H54 (cell line): ENCODE measurements at regions not wholly inside any gene's neighbourhood (a gene's known extent, or its start where the extent isn't known, plus 50 kb on each side); places are given as distances from the start of the nearest gene placed in this dataset.

Experiments
- DNase-seq: peaks from one replicate; pipeline ENCODE4 v3.0.0; 2011; ENCODE audit warnings: low spot score, mixed read lengths; ENCODE audit not compliant: insufficient read length
- FAIRE-seq: peaks from 3 replicates; lab custom pipeline; 2011; peaks lifted over from hg19 to GRCh38; lab: Jason Lieb, UNC
- POLR2A ChIP-seq: IDR thresholded peaks from 2 replicates; pipeline ENCODE4 v1.6.1; 2011; ENCODE audit warnings: low read depth, mild to moderate bottlenecking, low read length

DNA sequence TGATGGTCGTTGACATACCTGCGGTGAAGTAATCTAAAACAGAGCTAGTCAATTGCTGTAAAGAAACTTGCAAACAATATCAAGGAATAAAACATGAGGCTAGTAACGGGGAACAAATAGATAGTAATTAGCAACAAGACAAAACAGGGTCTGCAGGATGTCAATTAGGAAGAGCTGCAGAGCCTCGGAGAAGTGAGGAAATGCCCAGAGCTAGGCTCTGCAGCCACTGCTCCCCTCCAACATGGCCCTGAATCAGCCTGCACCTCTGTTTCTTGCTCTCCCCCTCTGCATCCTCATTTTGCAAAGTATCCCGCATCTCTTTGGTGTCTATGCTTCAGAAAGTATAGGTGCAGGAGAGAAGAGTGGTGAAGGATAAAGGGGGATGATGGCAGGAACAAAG, 507.4 kb upstream of the FAT3 start:
- FAIRE-seq (no peak), DNase-seq (no peak)
- no peak for TF ChIP-seq POLR2A

- FAIRE-seq (no peak), DNase-seq (no peak)
- no peak for TF ChIP-seq POLR2A
Observed at GRCh38 chr11:91707652-91708482, 516.8 kb upstream of the FAT3 start.

GRCh38 chr11:91703042-91703441, 521.6 kb upstream of the FAT3 start:
- FAIRE-seq (no peak), DNase-seq (no peak)

GRCh38 chr11:91700854-91701253, 523.8 kb upstream of the FAT3 start:
- FAIRE-seq (no peak), DNase-seq (no peak)
- TF ChIP-seq POLR2A: no peak

More at GRCh38 chr11:91703042-91703441, 521.6 kb upstream of the FAT3 start:
- no peak for TF ChIP-seq POLR2A

GRCh38 chr11:91698845-91699244, 525.8 kb upstream of the FAT3 start:
- no peak for FAIRE-seq
- DNase-seq: no peak
- no peak for TF ChIP-seq POLR2A

GRCh38 chr11:91694331-91694730, 530.3 kb upstream of the FAT3 start:
- TF ChIP-seq POLR2A: no peak
- no peak for FAIRE-seq
- no peak for DNase-seq

DNA sequence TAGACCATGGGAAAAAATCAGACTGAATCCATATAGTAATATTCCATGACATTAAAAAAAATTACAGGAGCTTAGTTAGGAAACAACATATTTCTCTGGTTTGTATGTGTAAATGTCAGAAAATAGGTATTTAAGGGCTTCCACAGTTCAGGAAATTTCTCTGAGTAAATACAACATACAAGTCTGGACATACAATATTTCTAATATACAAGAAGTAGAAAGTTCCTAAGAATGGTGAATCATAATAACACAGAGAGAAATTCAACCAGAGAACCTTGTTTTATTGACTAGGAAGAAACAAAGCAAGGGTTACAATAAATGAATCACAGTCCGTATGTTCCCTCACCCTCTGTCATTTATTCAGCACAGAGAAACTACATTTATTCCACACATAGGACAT, 532.7 kb upstream of the FAT3 start:
- no peak for TF ChIP-seq POLR2A
- DNase-seq (no peak), FAIRE-seq (no peak)

DNA sequence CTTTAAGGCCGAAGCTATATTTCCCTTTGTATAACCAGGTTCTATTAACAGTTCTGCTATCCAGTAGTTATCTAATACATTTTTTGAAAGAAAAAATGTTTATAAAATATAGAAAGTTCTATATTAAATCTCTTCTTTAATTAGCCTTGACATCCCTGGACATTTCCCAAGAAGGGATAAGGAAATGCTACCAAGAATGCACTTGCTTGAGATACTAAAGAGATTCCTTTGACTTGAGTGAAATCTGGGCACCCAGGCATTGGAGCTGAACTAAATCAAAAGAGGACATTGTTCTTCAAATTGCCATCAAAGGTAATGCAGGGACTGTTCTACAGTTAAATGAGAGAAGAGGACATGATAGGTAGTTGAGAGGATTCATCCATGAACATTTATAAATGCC, 535.9 kb upstream of the FAT3 start:
- TF ChIP-seq POLR2A: no peak
- FAIRE-seq: no peak
- DNase-seq: no peak

DNA sequence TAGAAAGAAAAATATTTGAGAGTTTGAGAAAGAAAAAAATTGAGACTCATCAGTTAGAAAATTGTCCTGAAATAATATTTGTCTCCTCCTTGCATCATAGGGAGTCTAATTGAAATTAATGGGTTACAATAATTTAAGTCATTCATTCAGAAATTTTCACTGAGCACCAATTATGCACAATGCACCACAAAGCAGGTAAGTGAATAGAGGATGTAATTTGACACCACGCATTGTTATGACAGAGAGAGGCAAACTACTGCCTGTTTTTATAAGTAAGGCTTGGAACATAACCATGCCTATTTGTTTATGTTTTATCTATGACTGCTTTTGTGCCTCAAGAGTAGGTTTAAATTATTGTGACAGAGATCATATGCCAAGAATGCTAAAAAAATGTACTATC, 537.9 kb upstream of the FAT3 start:
- no peak for TF ChIP-seq POLR2A
- DNase-seq: no peak

DNA sequence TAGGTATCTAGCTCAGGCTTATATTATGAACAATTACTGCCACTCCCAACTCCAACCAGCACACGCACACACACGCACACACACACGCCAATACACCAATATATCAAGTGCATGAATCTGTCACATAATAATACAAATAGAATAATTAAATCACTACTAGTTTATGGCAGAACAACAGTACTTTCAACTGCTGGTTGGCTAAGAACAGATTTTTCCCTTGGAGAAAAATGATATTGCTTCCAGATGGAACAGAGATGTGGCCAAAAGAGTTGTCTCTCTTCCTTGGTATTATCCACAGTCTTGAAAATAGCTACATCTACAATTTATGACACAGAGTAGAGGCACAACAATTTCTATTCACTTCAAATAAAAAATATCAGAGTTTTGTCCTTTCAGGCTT, 538.3 kb upstream of the FAT3 start:
- TF ChIP-seq POLR2A: no peak
- FAIRE-seq: no peak

More for the DNA sequence above, 537.9 kb upstream of the FAT3 start:
- FAIRE-seq: no peak

GRCh38 chr11:91673705-91674104, 550.9 kb upstream of the FAT3 start:
- no peak for TF ChIP-seq POLR2A
- FAIRE-seq: no peak
- no peak for DNase-seq

More for the DNA sequence above, 538.3 kb upstream of the FAT3 start:
- no peak for DNase-seq

DNA sequence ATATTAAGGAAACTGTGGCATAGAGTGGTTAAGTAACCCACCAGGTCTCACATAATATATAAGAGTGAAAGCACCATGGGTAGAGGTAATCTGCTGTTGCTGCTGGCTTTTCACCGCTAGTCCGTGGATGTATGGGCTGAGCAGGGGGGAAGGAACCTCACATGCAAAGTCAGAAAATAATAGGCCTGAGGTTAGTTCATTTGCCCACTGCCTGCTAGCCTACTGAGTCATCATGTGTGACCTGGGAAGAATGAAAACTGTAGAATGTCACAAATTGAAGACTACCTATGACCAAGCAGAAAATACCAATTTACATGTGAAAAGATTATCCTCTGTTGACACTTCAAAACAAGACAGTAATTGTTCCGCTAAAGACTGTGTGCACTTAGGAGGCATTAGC, 560.1 kb upstream of the FAT3 start:
- FAIRE-seq (no peak), DNase-seq (no peak)
- no peak for TF ChIP-seq POLR2A

- DNase-seq: no peak
- TF ChIP-seq POLR2A: no peak
- no peak for FAIRE-seq
Observed at GRCh38 chr11:91660036-91660435, 564.6 kb upstream of the FAT3 start.

GRCh38 chr11:91654686-91655085, 569.9 kb upstream of the FAT3 start:
- DNase-seq: no peak
- no peak for TF ChIP-seq POLR2A
- FAIRE-seq: no peak
